Endothelial cell of umbilical vein (primary cell): ENCODE measurements at regions not wholly inside any gene's neighbourhood (a gene's known extent, or its start where the extent isn't known, plus 50 kb on each side); places are given as distances from the start of the nearest gene placed in this dataset.

Experiments
- BruUV-seq: library from RNA; stranded (reverse); fragments of 400-500 nt; replicated peaks from 2 replicates; lab custom pipeline; 2021; lab: Mats Ljungman, UMichigan
- CTCF ChIA-PET: fragments of 300-600, 350-600 bp; sonication (Branson Sonifier 250); formaldehyde crosslinking; loops from one replicate; lab custom pipeline; 2021; ENCODE audit warnings: antibody characterized with exemption, inconsistent platforms; lab: Charles Lee
- POLR2A ChIA-PET: fragments of 300-600, 350-600 bp; sonication (Branson Sonifier 250); formaldehyde crosslinking; loops from one replicate; lab custom pipeline; 2021; ENCODE audit warnings: antibody characterized with exemption, inconsistent platforms; lab: Charles Lee
- DNase-seq: peaks from one replicate; pipeline ENCODE4 v3.0.0-alpha.2; 2011; ENCODE audit warnings: low read depth, low spot score
- FAIRE-seq: peaks from 2 replicates; lab custom pipeline; 2011; peaks lifted over from hg19 to GRCh38; lab: Jason Lieb, UNC
- H2AFZ ChIP-seq: 2 replicates; pipeline ENCODE4 v1.6.0; 2012; ENCODE audit warnings: low read depth, low read length, control low read depth, inconsistent platforms
- H3K27ac ChIP-seq: 2 replicates; pipeline ENCODE4 v1.5.1; 2011; ENCODE audit warnings: low read depth, mild to moderate bottlenecking, control low read depth, low read length, moderate library complexity; ENCODE audit not compliant: insufficient read depth
- H3K27me3 ChIP-seq, 2 experiments: 2 replicates each; pipeline versions ENCODE4 v1.6.0 to v1.6.1; 2011; ENCODE audit warnings: low read length in 2 of 2, mixed read lengths in 1 of 2; ENCODE audit not compliant: control insufficient read depth in 2 of 2, insufficient read depth in 2 of 2
- H3K36me3 ChIP-seq, 2 experiments: 2 replicates in 1 of 2; 3 replicates in 1 of 2; pipeline ENCODE4 v1.5.1; 2011; ENCODE audit warnings: low read length in 2 of 2, mild to moderate bottlenecking in 1 of 2, moderate library complexity in 1 of 2; ENCODE audit not compliant: control insufficient read depth in 2 of 2, insufficient read depth in 2 of 2; ENCODE audit errors: extremely low read depth in 1 of 2
- H3K4me1 ChIP-seq: 3 replicates; pipeline ENCODE4 v1.5.1; 2011; ENCODE audit warnings: mild to moderate bottlenecking, low read length; ENCODE audit not compliant: control insufficient read depth, insufficient read depth; ENCODE audit errors: extremely low read depth
- H3K4me2 ChIP-seq: 2 replicates; pipeline ENCODE4 v1.6.1; 2011; ENCODE audit warnings: low read length, control low read depth, mixed read lengths; ENCODE audit not compliant: insufficient read depth
- H3K4me3 ChIP-seq, 3 experiments: fragments of 200-600 bp in 1 of 3; sonication (generic), shearing (Covaris generic) in 1 of 3; replicated peaks in 1 of 3; 2 replicates each; pipeline ENCODE4 v1.5.1; 2011 to 2016; ENCODE audit warnings: control low read depth in 3 of 3, low read length in 3 of 3, mild to moderate bottlenecking in 2 of 3, inconsistent platforms in 1 of 3, low read depth in 1 of 3, moderate library complexity in 1 of 3; ENCODE audit not compliant: insufficient read depth in 1 of 3
- H3K79me2 ChIP-seq: 2 replicates; pipeline ENCODE4 v1.6.0; 2012; ENCODE audit warnings: low read length, inconsistent platforms; ENCODE audit not compliant: control insufficient read depth, insufficient read depth
- H3K9ac ChIP-seq: replicated peaks from 2 replicates; pipeline ENCODE3; 2011; ENCODE audit warnings: low read length, control low read depth; ENCODE audit not compliant: insufficient read depth; ENCODE audit errors: extremely low read depth
- H3K9me1 ChIP-seq: replicated peaks from 3 replicates; pipeline ENCODE4 v1.6.0; 2011; ENCODE audit warnings: mild to moderate bottlenecking, low read length; ENCODE audit not compliant: control insufficient read depth, insufficient read depth; ENCODE audit errors: extremely low read depth
- H3K9me3 ChIP-seq: replicated peaks from 2 replicates; pipeline ENCODE4 v1.5.1; 2012; ENCODE audit warnings: low read length, inconsistent platforms; ENCODE audit not compliant: control insufficient read depth, insufficient read depth
- H4K20me1 ChIP-seq: replicated peaks from 2 replicates; pipeline ENCODE3; 2011; ENCODE audit warnings: mild to moderate bottlenecking, low read length; ENCODE audit not compliant: control insufficient read depth, insufficient read depth; ENCODE audit errors: extremely low read depth
- CTCF ChIP-seq, 2 donors: IDR thresholded peaks; 1 replicate in 1 of 2; 2 replicates in 1 of 2; pipeline ENCODE4 v1.5.1; 2011; ENCODE audit warnings: low read length in 2 of 2, mild to moderate bottlenecking in 2 of 2, moderate library complexity in 2 of 2, control low read depth in 1 of 2, inconsistent platforms in 1 of 2, low read depth in 1 of 2; ENCODE audit not compliant: insufficient read depth in 1 of 2; ENCODE audit errors: extremely low read depth in 1 of 2
- EZH2 ChIP-seq: IDR thresholded peaks from 2 replicates; pipeline ENCODE4 v1.6.1; 2012; ENCODE audit warnings: borderline replicate concordance, low read depth, mild to moderate bottlenecking, moderate library complexity, low read length, inconsistent platforms; ENCODE audit not compliant: severe bottlenecking
- FOS ChIP-seq: IDR thresholded peaks from 2 replicates; pipeline ENCODE4 v1.6.1; 2011; ENCODE audit warnings: mild to moderate bottlenecking, low read length, moderate library complexity, borderline replicate concordance; ENCODE audit not compliant: insufficient read depth
- GATA2 ChIP-seq: IDR thresholded peaks from 2 replicates; pipeline ENCODE4 v1.7.0; 2011; ENCODE audit warnings: low read depth, mild to moderate bottlenecking, moderate library complexity, mixed read lengths, low read length; ENCODE audit not compliant: insufficient read length, insufficient read depth
- JUN ChIP-seq: IDR thresholded peaks from 2 replicates; pipeline ENCODE4 v1.6.1; 2011; ENCODE audit warnings: borderline replicate concordance, low read depth; ENCODE audit not compliant: insufficient read length, insufficient read depth
- MAX ChIP-seq: IDR thresholded peaks from 2 replicates; pipeline ENCODE4 v1.6.1; 2011; ENCODE audit not compliant: insufficient read depth, insufficient read length
- MYC ChIP-seq: IDR thresholded peaks from one replicate; pipeline ENCODE4 v1.6.1; 2011; ENCODE audit warnings: mild to moderate bottlenecking, low read depth, low read length
- POLR2A ChIP-seq: IDR thresholded peaks from 2 replicates; pipeline ENCODE4 v1.6.1; 2012; ENCODE audit warnings: low read depth, mild to moderate bottlenecking, control low read depth, low read length
- POLR2AphosphoS5 ChIP-seq: IDR thresholded peaks from 2 replicates; pipeline ENCODE4 v1.6.1; 2012; ENCODE audit warnings: low read depth, mild to moderate bottlenecking, control low read depth, low read length, moderate library complexity; ENCODE audit not compliant: insufficient read depth
- dilution Hi-C: fragments of 300-500 bp; cut with MboI; formaldehyde crosslinking; loops from one replicate; pipeline ENCODE4 v1.15.0; 2019; ENCODE audit warnings: low sequenced_read_pairs; ENCODE audit not compliant: extremely low pct_ligation_motif_present
- intact Hi-C: fragments of 100-400 bp; cut with micrococcal nuclease; formaldehyde crosslinking; loops from one replicate; pipeline ENCODE4 v1.10.0; 2022

GRCh38 chr2:153105829-153106578 lies 372.6 kb downstream of the RPRM start:
- FAIRE-seq, result no peak
- H3K9me1 ChIP-seq, result no peaks in the 10 kb centered on the region
- H3K27me3 ChIP-seq, result no peaks in the 10 kb centered on the region
- no peak overlapping the region for H3K4me3 ChIP-seq
- dilution Hi-C loops, result no loop called here
- no peak overlapping the region for H3K4me2 ChIP-seq
- no TSS peak for BruUV-seq
- TF ChIP-seq POLR2AphosphoS5, result no peak
- no peak for TF ChIP-seq POLR2A
- no peak for TF ChIP-seq JUN
- TF ChIP-seq MYC, result no peak
- no peak for TF ChIP-seq CTCF (IDR thresholded peaks at IDR 0.05; ENCODE audit: extremely low read depth in 1 of 2, insufficient read depth in 1 of 2, low read depth in 1 of 2, low read length in 2 of 2)
- no peak for TF ChIP-seq EZH2
- TF ChIP-seq GATA2, result no peak
- no peak for TF ChIP-seq FOS
- no peak for TF ChIP-seq MAX
- H2AFZ ChIP-seq, result no peak overlapping the region
- intact Hi-C loops, result no loop called here
- no peak overlapping the region for H3K27ac ChIP-seq
- H3K79me2 ChIP-seq, result no peaks in the 10 kb centered on the region
- no peaks in the 10 kb centered on the region for H4K20me1 ChIP-seq
- H3K4me1 ChIP-seq, result no peaks in the 10 kb centered on the region
- no peaks in the 10 kb centered on the region for H3K36me3 ChIP-seq
- no peak for DNase-seq
- POLR2A ChIA-PET, result no interaction called here
- CTCF ChIA-PET, result no interaction called here
- H3K9ac ChIP-seq, result no peak overlapping the region
- H3K9me3 ChIP-seq, result no peaks in the 10 kb centered on the region
